Smooth muscle cell (in vitro differentiated cells): ENCODE measurements at regions not wholly inside any gene's neighbourhood (a gene's known extent, or its start where the extent isn't known, plus 50 kb on each side); places are given as distances from the start of the nearest gene placed in this dataset.

Source experiments
- DNase-seq: peaks from one replicate; lab custom pipeline; 2025; ENCODE audit not compliant: unreplicated experiment; lab: John Stamatoyannopoulos, UW
- H2AFZ ChIP-seq: fragments of 200-600 bp; sonication (generic); 2 replicates; pipeline ENCODE4 v1.6.0; 2016; ENCODE audit warnings: antibody characterized with exemption, low read depth, mild to moderate bottlenecking
- H3F3A ChIP-seq: fragments of 200-600 bp; sonication (generic); 2 replicates; pipeline ENCODE4 v1.6.0; 2017; ENCODE audit warnings: antibody characterized with exemption, low read depth
- H3K27ac ChIP-seq: fragments of 200-600 bp; sonication (generic); 2 replicates; pipeline ENCODE4 v1.5.1; 2016; ENCODE audit warnings: low read depth, mild to moderate bottlenecking
- H3K27me3 ChIP-seq: fragments of 200-600 bp; sonication (generic); 2 replicates; pipeline ENCODE4 v1.6.1; 2016; ENCODE audit warnings: low read depth, mild to moderate bottlenecking
- H3K36me3 ChIP-seq: fragments of 200-600 bp; sonication (generic); 2 replicates; pipeline ENCODE4 v1.5.1; 2016; ENCODE audit warnings: low read depth
- H3K4me1 ChIP-seq: fragments of 200-600 bp; sonication (generic); 2 replicates; pipeline ENCODE4 v1.5.1; 2016; ENCODE audit warnings: low read depth
- H3K4me2 ChIP-seq: fragments of 200-600 bp; sonication (generic); 2 replicates; pipeline ENCODE4 v1.6.0; 2016; ENCODE audit warnings: mild to moderate bottlenecking
- H3K4me3 ChIP-seq: fragments of 200-600 bp; sonication (generic); 2 replicates; pipeline ENCODE4 v1.5.1; 2016; ENCODE audit warnings: mild to moderate bottlenecking
- H3K79me2 ChIP-seq: fragments of 200-600 bp; sonication (generic); 2 replicates; pipeline ENCODE4 v1.6.0; 2016; ENCODE audit warnings: low read depth, mild to moderate bottlenecking
- H3K9ac ChIP-seq: fragments of 200-600 bp; sonication (generic); 2 replicates; pipeline ENCODE4 v1.6.0; 2016; ENCODE audit warnings: low read depth
- H3K9me3 ChIP-seq: fragments of 200-600 bp; sonication (generic); replicated peaks from 2 replicates; pipeline ENCODE4 v1.5.1; 2016; ENCODE audit warnings: low read depth
- H4K20me1 ChIP-seq: fragments of 200-600 bp; sonication (generic); 2 replicates; pipeline ENCODE4 v1.6.0; 2016; ENCODE audit warnings: low read depth
- CTCF ChIP-seq: fragments of 200-600 bp; sonication (generic); IDR thresholded peaks from 2 replicates; pipeline ENCODE4 v1.5.1; 2017; ENCODE audit warnings: borderline replicate concordance, mild to moderate bottlenecking, antibody characterized with exemption; ENCODE audit not compliant: insufficient read depth, poor library complexity, severe bottlenecking
- WGBS: methylation state at CpG from one replicate; pipeline ENCODE4 v1.1.7; 2016; ENCODE audit warnings: low lambda C conversion rate; 5-methylcytosine and 5-hydroxymethylcytosine counted together

- Histone ChIP-seq H3K9ac (no peak overlapping the region), H4K20me1 (no peaks in the 10 kb centered on the region), H3K36me3 (no peaks in the 10 kb centered on the region), H3K9me3 (no peaks in the 10 kb centered on the region), H3K27ac (no peak overlapping the region), H3K4me2 (no peak overlapping the region), H3K4me3 (no peak overlapping the region), H3K4me1 (no peaks in the 10 kb centered on the region), H3F3A (no peaks in the 10 kb centered on the region), H3K27me3 (no peaks in the 10 kb centered on the region), H3K79me2 (no peaks in the 10 kb centered on the region), H2AFZ (no peak overlapping the region)
- DNase-seq, result no peak
- WGBS, result 97% methylated on average over 7 of the region's 7 CpGs
- TF ChIP-seq CTCF, result no peak
These were observed 230.6 kb downstream of the KLF12 start for GRCh38 chr13:73903561-73903960.

- Histone ChIP-seq H3K9me3 (no peaks in the 10 kb centered on the region), H3K4me1 (no peaks in the 10 kb centered on the region), H3K9ac (no peak overlapping the region), H3K27ac (no peak overlapping the region), H3K36me3 (no peaks in the 10 kb centered on the region), H4K20me1 (no peaks in the 10 kb centered on the region), H3K4me2 (peak overlapping the region; percentile 22), H3F3A (no peaks in the 10 kb centered on the region), H2AFZ (no peak overlapping the region), H3K4me3 (no peak overlapping the region), H3K79me2 (no peaks in the 10 kb centered on the region), H3K27me3 (no peaks in the 10 kb centered on the region)
- no peak for TF ChIP-seq CTCF
- no peak for DNase-seq
These were observed 231.4 kb downstream of the KLF12 start for GRCh38 chr13:73902847-73903246.

- Histone ChIP-seq H3K9ac (no peak overlapping the region), H3K27me3 (no peaks in the 10 kb centered on the region), H4K20me1 (no peaks in the 10 kb centered on the region), H3K36me3 (no peaks in the 10 kb centered on the region), H3K27ac (peak overlapping the region; percentile 23), H3K79me2 (no peaks in the 10 kb centered on the region), H2AFZ (no peak overlapping the region), H3F3A (no peaks in the 10 kb centered on the region), H3K9me3 (no peaks in the 10 kb centered on the region), H3K4me3 (no peak overlapping the region), H3K4me1 (no peaks in the 10 kb centered on the region), H3K4me2 (peak overlapping the region; percentile 22)
- no peak for DNase-seq
- 33% methylated on average over 4 of the region's 4 CpGs for WGBS
- no peak for TF ChIP-seq CTCF
These were observed 231.9 kb downstream of the KLF12 start for GRCh38 chr13:73902296-73902695.

GRCh38 chr13:73901324-73902068 lies 232.7 kb downstream of the KLF12 start:
- no peak for TF ChIP-seq CTCF
- H3F3A ChIP-seq, result no peaks in the 10 kb centered on the region
- no peaks in the 10 kb centered on the region for H3K36me3 ChIP-seq
- H3K9ac ChIP-seq, result no peak overlapping the region
- H3K4me1 ChIP-seq, result no peaks in the 10 kb centered on the region
- WGBS, result 33% methylated on average over 1 of the region's 1 CpG
- no peaks in the 10 kb centered on the region for H3K79me2 ChIP-seq
- no peaks in the 10 kb centered on the region for H3K27me3 ChIP-seq
- H4K20me1 ChIP-seq, result no peaks in the 10 kb centered on the region
- no peaks in the 10 kb centered on the region for H3K9me3 ChIP-seq
- peak overlapping the region; percentile 22 for H3K4me2 ChIP-seq
- no peak overlapping the region for H3K4me3 ChIP-seq
- H3K27ac ChIP-seq, result peak overlapping the region; percentile 23
- DNase-seq, result no peak
- no peak overlapping the region for H2AFZ ChIP-seq
